Mesenchymal stem cell (in vitro differentiated cells and primary cell): ENCODE measurements at regions not wholly inside any gene's neighbourhood (a gene's known extent, or its start where the extent isn't known, plus 50 kb on each side); places are given as distances from the start of the nearest gene placed in this dataset.

Source experiments
- DNase-seq: peaks from one replicate; pipeline ENCODE4 v3.0.0-alpha.2; 2013
- H2AFZ ChIP-seq: one replicate; pipeline ENCODE4 v1.6.1; 2013; ENCODE audit warnings: low read depth, mild to moderate bottlenecking, control low read depth, inconsistent platforms, low read length, moderate library complexity
- H2AK5ac ChIP-seq: 2 replicates; pipeline ENCODE4 v1.6.1; 2013; ENCODE audit warnings: low read length, moderate library complexity, mild to moderate bottlenecking, inconsistent platforms; ENCODE audit not compliant: severe bottlenecking
- H2BK120ac ChIP-seq: one replicate; pipeline ENCODE4 v1.6.1; 2013; ENCODE audit warnings: low read depth, mild to moderate bottlenecking, inconsistent platforms, low read length, moderate library complexity
- H2BK12ac ChIP-seq, 2 experiments: one replicate each; pipeline ENCODE4 v1.6.1; 2013; ENCODE audit warnings: inconsistent platforms in 2 of 2, low read length in 2 of 2, mild to moderate bottlenecking in 2 of 2, moderate library complexity in 2 of 2, control low read depth in 1 of 2
- H2BK15ac ChIP-seq: one replicate; pipeline ENCODE4 v1.6.1; 2013; ENCODE audit warnings: mild to moderate bottlenecking, low read depth, inconsistent platforms; ENCODE audit not compliant: poor library complexity, severe bottlenecking
- H2BK5ac ChIP-seq: 2 replicates; pipeline ENCODE4 v1.6.1; 2013; ENCODE audit warnings: low read depth, mild to moderate bottlenecking, low read length, control low read depth, inconsistent platforms; ENCODE audit not compliant: poor library complexity, severe bottlenecking
- H3K14ac ChIP-seq, 2 experiments: one replicate each; pipeline ENCODE4 v1.6.1; 2013; ENCODE audit warnings: inconsistent platforms in 2 of 2, low read length in 2 of 2, control low read depth in 1 of 2, mild to moderate bottlenecking in 1 of 2, moderate library complexity in 1 of 2
- H3K18ac ChIP-seq, 2 experiments: one replicate each; pipeline ENCODE4 v1.6.1; 2013; ENCODE audit warnings: inconsistent platforms in 2 of 2, low read length in 2 of 2, control low read depth in 1 of 2, low read depth in 1 of 2, mild to moderate bottlenecking in 1 of 2
- H3K23ac ChIP-seq, 2 experiments: one replicate each; pipeline ENCODE4 v1.6.1; 2013; ENCODE audit warnings: inconsistent platforms in 2 of 2, low read length in 2 of 2, mild to moderate bottlenecking in 2 of 2, moderate library complexity in 2 of 2, control low read depth in 1 of 2
- H3K27ac ChIP-seq: 2 replicates; pipeline ENCODE4 v1.5.1; 2013; ENCODE audit warnings: mild to moderate bottlenecking, moderate library complexity, low read length, control low read depth, inconsistent platforms; ENCODE audit not compliant: poor library complexity, severe bottlenecking
- H3K27me3 ChIP-seq, 2 experiments: 2 replicates each; pipeline versions ENCODE4 v1.6.1 to v1.7.0; 2013; ENCODE audit warnings: low read length in 2 of 2, mild to moderate bottlenecking in 2 of 2, moderate library complexity in 2 of 2, control low read depth in 1 of 2, inconsistent platforms in 1 of 2; ENCODE audit not compliant: control insufficient read depth in 1 of 2, insufficient read depth in 1 of 2
- H3K36me3 ChIP-seq, 2 experiments: 2 replicates each; pipeline versions ENCODE4 v1.6.1 to v1.7.0; 2013; ENCODE audit warnings: low read length in 2 of 2, control low read depth in 1 of 2, inconsistent platforms in 1 of 2, low read depth in 1 of 2, mild to moderate bottlenecking in 1 of 2; ENCODE audit not compliant: insufficient read depth in 2 of 2, control insufficient read depth in 1 of 2
- H3K4ac ChIP-seq, 2 experiments: one replicate each; pipeline ENCODE4 v1.6.1; 2013; ENCODE audit warnings: inconsistent platforms in 2 of 2, low read length in 2 of 2, mild to moderate bottlenecking in 2 of 2, moderate library complexity in 2 of 2, control low read depth in 1 of 2, low read depth in 1 of 2
- H3K4me1 ChIP-seq: 2 replicates; pipeline ENCODE4 v1.6.1; 2013; ENCODE audit warnings: low read depth, low read length, control low read depth; ENCODE audit not compliant: control insufficient read depth, insufficient read depth
- H3K4me2 ChIP-seq: 2 replicates; pipeline ENCODE4 v1.6.1; 2013; ENCODE audit warnings: low read length, mild to moderate bottlenecking, inconsistent platforms; ENCODE audit not compliant: poor library complexity, severe bottlenecking
- H3K4me3 ChIP-seq, 2 experiments: 2 replicates each; pipeline versions ENCODE4 v1.5.1 to v1.7.0; 2013; ENCODE audit warnings: low read length in 2 of 2, mild to moderate bottlenecking in 2 of 2, control low read depth in 1 of 2, low read depth in 1 of 2; ENCODE audit not compliant: insufficient read depth in 1 of 2
- H3K79me1 ChIP-seq: replicated peaks from 2 replicates; pipeline ENCODE4 v1.6.1; 2013; ENCODE audit warnings: mild to moderate bottlenecking, control low read depth, low read length, inconsistent platforms; ENCODE audit not compliant: poor library complexity, severe bottlenecking
- H3K9ac ChIP-seq: 2 replicates; pipeline ENCODE4 v1.7.0; 2013; ENCODE audit warnings: mild to moderate bottlenecking, low read length, moderate library complexity
- H3K9me3 ChIP-seq: 2 replicates; pipeline ENCODE4 v1.7.0; 2013; ENCODE audit warnings: mild to moderate bottlenecking, low read length; ENCODE audit not compliant: control insufficient read depth
- H4K8ac ChIP-seq: one replicate; pipeline ENCODE4 v1.6.1; 2013; ENCODE audit warnings: inconsistent platforms, mild to moderate bottlenecking, low read length, moderate library complexity
- H4K91ac ChIP-seq: one replicate; pipeline ENCODE4 v1.6.1; 2013; ENCODE audit warnings: mild to moderate bottlenecking, low read length, inconsistent platforms
- WGBS: methylation state at CpG from one replicate; pipeline ENCODE4 v1.1.7; 2013; ENCODE audit warnings: mixed read lengths; 5-methylcytosine and 5-hydroxymethylcytosine counted together

DNA sequence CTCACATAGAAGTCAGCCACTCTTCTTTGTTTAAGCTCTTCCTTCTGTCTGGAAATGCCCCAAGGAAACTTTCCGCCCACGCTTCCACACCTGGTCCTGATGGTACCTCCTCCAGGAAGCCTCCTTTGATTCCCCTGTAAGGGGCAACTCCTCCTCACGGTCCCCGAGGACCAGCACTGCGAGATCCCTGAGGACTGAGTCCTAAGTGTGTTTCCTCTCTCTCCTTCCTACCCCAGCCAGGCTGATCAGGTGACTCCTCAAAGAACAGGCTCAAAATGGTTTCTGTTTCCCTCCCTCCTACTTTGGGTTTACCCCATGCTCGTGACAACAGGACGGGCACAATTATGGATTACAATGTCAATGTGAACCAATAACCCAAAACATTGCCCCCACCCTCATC is 63.0 kb upstream of the MED9 start:
- H3K79me1 ChIP-seq = no peaks in the 10 kb centered on the region
- H3K4me3 ChIP-seq = peak overlapping the region in 1 of 2 experiments; percentile 73
- H3K9ac ChIP-seq = peak overlapping the region; percentile 89
- no peak for DNase-seq
- H3K23ac ChIP-seq = no peak overlapping the region
- H3K18ac ChIP-seq = no peak overlapping the region
- H3K9me3 ChIP-seq = no peaks in the 10 kb centered on the region
- no peaks in the 10 kb centered on the region for H3K36me3 ChIP-seq
- H4K8ac ChIP-seq = no peak overlapping the region
- H2BK120ac ChIP-seq = no peak overlapping the region
- peaks cover 4% of the 10 kb centered on the region for H3K4me1 ChIP-seq
- no peak overlapping the region for H2BK15ac ChIP-seq
- WGBS = 81% methylated on average over 7 of the region's 7 CpGs
- H2AFZ ChIP-seq = no peak overlapping the region
- no peak overlapping the region for H4K91ac ChIP-seq
- H2BK5ac ChIP-seq = no peak overlapping the region
- H3K27me3 ChIP-seq = peaks cover 3 to 13% of the 10 kb centered on the region in 2 experiments
- no peak overlapping the region for H2BK12ac ChIP-seq
- no peak overlapping the region for H3K4ac ChIP-seq
- no peak overlapping the region for H3K4me2 ChIP-seq
- H2AK5ac ChIP-seq = no peak overlapping the region
- no peak overlapping the region for H3K14ac ChIP-seq
- H3K27ac ChIP-seq = no peak overlapping the region

DNA sequence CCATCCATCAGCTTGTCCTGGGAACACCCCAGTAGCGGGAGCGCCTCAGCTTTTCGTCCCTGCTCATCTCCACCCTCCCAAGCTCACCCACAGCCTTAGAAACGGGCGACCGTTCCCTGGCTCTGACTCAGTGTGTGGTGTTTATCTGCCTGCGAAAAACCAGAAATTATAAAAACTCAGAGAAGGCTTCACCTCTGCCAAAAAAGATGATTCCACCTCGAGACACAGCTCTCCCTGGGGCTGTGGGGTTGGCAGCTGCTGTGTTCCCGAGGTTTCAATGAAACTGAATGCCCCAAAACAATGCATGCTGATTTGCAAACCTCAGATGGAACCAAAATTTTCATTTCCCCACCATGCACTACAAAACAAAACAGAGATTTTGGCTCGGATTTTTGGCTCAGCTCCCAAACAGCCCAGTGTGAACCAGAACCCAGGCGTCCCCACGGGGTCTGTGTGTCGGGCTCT is 62.4 kb upstream of the MED9 start:
- no peak overlapping the region for H2BK5ac ChIP-seq
- H3K9me3 ChIP-seq = no peaks in the 10 kb centered on the region
- no peak overlapping the region for H2BK12ac ChIP-seq
- H3K4me1 ChIP-seq = peaks cover 4% of the 10 kb centered on the region
- 86% methylated on average over 13 of the region's 13 CpGs for WGBS
- no peak overlapping the region for H3K4ac ChIP-seq
- H3K4me3 ChIP-seq = peak overlapping the region in 1 of 2 experiments; percentile 73
- H3K27me3 ChIP-seq = peaks cover 3 to 13% of the 10 kb centered on the region in 2 experiments
- no peak overlapping the region for H2BK15ac ChIP-seq
- H4K8ac ChIP-seq = no peak overlapping the region
- no peak overlapping the region for H2AFZ ChIP-seq
- no peak overlapping the region for H4K91ac ChIP-seq
- H2AK5ac ChIP-seq = no peak overlapping the region
- no peak for DNase-seq
- peak overlapping the region; percentile 89 for H3K9ac ChIP-seq
- H2BK120ac ChIP-seq = no peak overlapping the region
- no peak overlapping the region for H3K27ac ChIP-seq
- H3K79me1 ChIP-seq = no peaks in the 10 kb centered on the region
- H3K36me3 ChIP-seq = no peaks in the 10 kb centered on the region
- no peak overlapping the region for H3K4me2 ChIP-seq
- no peak overlapping the region for H3K18ac ChIP-seq
- no peak overlapping the region for H3K23ac ChIP-seq
- H3K14ac ChIP-seq = no peak overlapping the region

- Histone ChIP-seq H3K36me3 (no peaks in the 10 kb centered on the region), H2BK120ac (no peak overlapping the region), H4K91ac (no peak overlapping the region), H3K27me3 (peaks cover 3 to 9% of the 10 kb centered on the region in 2 experiments), H2BK12ac (no peak overlapping the region), H3K9me3 (no peaks in the 10 kb centered on the region), H3K4me1 (peaks cover 4% of the 10 kb centered on the region), H3K4ac (no peak overlapping the region), H3K79me1 (no peaks in the 10 kb centered on the region), H4K8ac (no peak overlapping the region), H3K27ac (no peak overlapping the region), H3K4me3 (peak overlapping the region in 1 of 2 experiments; percentile 73), H3K14ac (no peak overlapping the region), H2AFZ (no peak overlapping the region), H3K4me2 (no peak overlapping the region), H2AK5ac (no peak overlapping the region), H3K18ac (no peak overlapping the region), H2BK5ac (no peak overlapping the region), H2BK15ac (no peak overlapping the region), H3K9ac (peak overlapping the region; percentile 89), H3K23ac (no peak overlapping the region)
- WGBS = 96% methylated on average over 3 of the region's 3 CpGs
- no peak for DNase-seq
These were observed 61.8 kb upstream of the MED9 start for GRCh38 chr17:17415006-17415405.

DNA sequence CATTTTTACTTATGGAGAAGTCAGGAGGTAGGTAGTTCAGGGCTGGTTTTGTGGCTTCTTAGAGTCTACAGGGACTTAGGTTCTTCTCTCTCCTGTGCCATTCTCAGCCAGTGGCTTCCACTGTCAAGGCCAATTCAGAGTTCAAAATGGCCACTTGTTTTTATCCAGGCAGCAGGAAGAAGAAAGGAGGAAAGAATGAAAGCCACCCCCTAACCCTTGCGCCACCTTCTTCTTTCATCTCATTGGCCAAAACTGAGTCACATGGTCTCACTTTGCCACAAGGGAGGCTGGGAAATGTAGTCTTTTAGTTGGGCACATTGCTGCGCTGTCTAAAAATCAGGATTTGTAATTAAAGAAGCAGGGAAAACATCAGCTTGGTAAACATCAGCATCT is 60.8 kb upstream of the MED9 start:
- Histone ChIP-seq H3K4me2 (no peak overlapping the region), H2BK5ac (no peak overlapping the region), H3K79me1 (no peaks in the 10 kb centered on the region), H2AK5ac (no peak overlapping the region), H2AFZ (no peak overlapping the region), H2BK12ac (no peak overlapping the region), H3K4ac (no peak overlapping the region), H3K23ac (no peak overlapping the region), H3K27me3 (no peaks in the 10 kb centered on the region), H3K14ac (no peak overlapping the region), H3K4me3 (no peak overlapping the region), H3K18ac (no peak overlapping the region), H3K4me1 (peaks cover 4% of the 10 kb centered on the region), H2BK120ac (no peak overlapping the region), H3K9ac (peak overlapping the region; percentile 49), H3K9me3 (no peaks in the 10 kb centered on the region), H4K8ac (peak overlapping the region; percentile 5), H3K27ac (no peak overlapping the region), H2BK15ac (no peak overlapping the region), H3K36me3 (no peaks in the 10 kb centered on the region), H4K91ac (no peak overlapping the region)
- 100% methylated on average over 1 of the region's 2 CpGs for WGBS
- DNase-seq = peak; percentile 83
